HUES64 (cell line): ENCODE measurements at regions not wholly inside any gene's neighbourhood (a gene's known extent, or its start where the extent isn't known, plus 50 kb on each side); places are given as distances from the start of the nearest gene placed in this dataset.
"Not testable (repeated sequence)": the region's sequence is repeated elsewhere in the genome, so short reads cannot be mapped to it uniquely, and the experiment has no call there.

Experiments used
- H3K27ac ChIP-seq: 2 replicates; pipeline ENCODE4 v1.7.0; 2013; ENCODE audit warnings: low read depth, low read length, inconsistent platforms
- H3K27me3 ChIP-seq: 2 replicates; pipeline ENCODE4 v1.6.1; 2013; ENCODE audit warnings: mild to moderate bottlenecking, low read length; ENCODE audit not compliant: insufficient read depth
- H3K36me3 ChIP-seq: 2 replicates; pipeline ENCODE4 v1.6.1; 2013; ENCODE audit warnings: mild to moderate bottlenecking, low read length; ENCODE audit not compliant: insufficient read depth
- H3K4me1 ChIP-seq: 2 replicates; pipeline ENCODE4 v1.6.1; 2013; ENCODE audit warnings: mild to moderate bottlenecking, low read length, moderate library complexity; ENCODE audit not compliant: insufficient read depth
- H3K4me3 ChIP-seq: 2 replicates; pipeline ENCODE4 v1.5.1; 2013; ENCODE audit warnings: mild to moderate bottlenecking, low read length, moderate library complexity
- H3K9ac ChIP-seq: 2 replicates; pipeline ENCODE4 v1.6.1; 2013; ENCODE audit warnings: mild to moderate bottlenecking, low read depth, low read length
- H3K9me3 ChIP-seq: 2 replicates; pipeline ENCODE4 v1.6.1; 2013; ENCODE audit warnings: low read depth, low read length; ENCODE audit not compliant: insufficient read depth
- WGBS: fragments of 150-250, 120-280 bp; methylation state at CpG from one replicate; pipeline ENCODE4 v1.1.7; 2013; ENCODE audit warnings: missing lambda C conversion rate; 5-methylcytosine and 5-hydroxymethylcytosine counted together

GRCh38 chr20:53824779-53825178 is 231.1 kb upstream of the ZNF217 start:
- WGBS, result 90% methylated on average over 4 of the region's 4 CpGs
- no peaks in the 10 kb centered on the region for H3K9me3 ChIP-seq
- no peaks in the 10 kb centered on the region for H3K36me3 ChIP-seq
- H3K27ac ChIP-seq, result no peak overlapping the region
- H3K9ac ChIP-seq, result no peak overlapping the region
- no peaks in the 10 kb centered on the region for H3K27me3 ChIP-seq
- H3K4me3 ChIP-seq, result no peak overlapping the region
- peaks cover 27% of the 10 kb centered on the region for H3K4me1 ChIP-seq

GRCh38 chr20:53823121-53823764 is 229.6 kb upstream of the ZNF217 start:
- Histone ChIP-seq H3K9ac (no peak overlapping the region), H3K36me3 (no peaks in the 10 kb centered on the region), H3K4me3 (no peak overlapping the region), H3K9me3 (no peaks in the 10 kb centered on the region), H3K27me3 (no peaks in the 10 kb centered on the region), H3K27ac (no peak overlapping the region), H3K4me1 (peaks cover 15% of the 10 kb centered on the region)
- 87% methylated on average over 6 of the region's 6 CpGs for WGBS

GRCh38 chr20:53822534-53822933 is 228.9 kb upstream of the ZNF217 start:
- Histone ChIP-seq H3K4me3 (no peak overlapping the region), H3K27ac (no peak overlapping the region), H3K36me3 (no peaks in the 10 kb centered on the region), H3K9ac (no peak overlapping the region), H3K9me3 (no peaks in the 10 kb centered on the region), H3K4me1 (peaks cover 14% of the 10 kb centered on the region), H3K27me3 (no peaks in the 10 kb centered on the region)
- WGBS, result 91% methylated on average over 5 of the region's 5 CpGs

GRCh38 chr20:53819973-53820451 is 226.4 kb upstream of the ZNF217 start:
- Histone ChIP-seq H3K4me1 (peaks cover 9% of the 10 kb centered on the region; the same call in 1 of the 2 replicates), H3K9me3 (no peaks in the 10 kb centered on the region), H3K36me3 (no peaks in the 10 kb centered on the region), H3K9ac (no peak overlapping the region), H3K27ac (no peak overlapping the region), H3K27me3 (no peaks in the 10 kb centered on the region), H3K4me3 (no peak overlapping the region)
- 92% methylated on average over 7 of the region's 7 CpGs for WGBS

GRCh38 chr20:53818457-53819177 is 225.0 kb upstream of the ZNF217 start:
- Histone ChIP-seq H3K36me3 (no peaks in the 10 kb centered on the region), H3K9ac (no peak overlapping the region), H3K9me3 (no peaks in the 10 kb centered on the region), H3K27ac (no peak overlapping the region; the same call in 1 of the 2 replicates), H3K4me1 (peaks cover 9% of the 10 kb centered on the region; the same call in 1 of the 2 replicates), H3K4me3 (no peak overlapping the region), H3K27me3 (no peaks in the 10 kb centered on the region)

- not testable (repeated sequence) for H3K9ac ChIP-seq, H3K27me3 ChIP-seq, H3K36me3 ChIP-seq, H3K4me3 ChIP-seq, H3K4me1 ChIP-seq, H3K27ac ChIP-seq, H3K9me3 ChIP-seq
- WGBS, result 93% methylated on average over 7 of the region's 7 CpGs
Observed at GRCh38 chr20:53817513-53817912, 223.9 kb upstream of the ZNF217 start.

- Histone ChIP-seq H3K27me3 (no peaks in the 10 kb centered on the region), H3K36me3 (no peaks in the 10 kb centered on the region), H3K9me3 (no peaks in the 10 kb centered on the region), H3K27ac (no peak overlapping the region), H3K9ac (no peak overlapping the region), H3K4me1 (peaks cover 9% of the 10 kb centered on the region; the same call in 1 of the 2 replicates), H3K4me3 (no peak overlapping the region)
- WGBS, result 97% methylated on average over 4 of the region's 4 CpGs
Observed at GRCh38 chr20:53816872-53817398, 223.3 kb upstream of the ZNF217 start.

GRCh38 chr20:53815509-53815908 is 221.9 kb upstream of the ZNF217 start:
- no peaks in the 10 kb centered on the region for H3K36me3 ChIP-seq
- no peak overlapping the region for H3K27ac ChIP-seq
- no peaks in the 10 kb centered on the region for H3K27me3 ChIP-seq
- H3K9me3 ChIP-seq, result no peaks in the 10 kb centered on the region
- H3K4me3 ChIP-seq, result no peak overlapping the region
- H3K4me1 ChIP-seq, result peaks cover 10% of the 10 kb centered on the region; the same call in 1 of the 2 replicates
- no peak overlapping the region for H3K9ac ChIP-seq

GRCh38 chr20:53814060-53814459 is 220.4 kb upstream of the ZNF217 start:
- Histone ChIP-seq H3K9me3 (no peaks in the 10 kb centered on the region), H3K27ac (no peak overlapping the region), H3K4me3 (no peak overlapping the region), H3K4me1 (peaks cover 18% of the 10 kb centered on the region), H3K9ac (no peak overlapping the region), H3K36me3 (no peaks in the 10 kb centered on the region), H3K27me3 (no peaks in the 10 kb centered on the region)
- WGBS, result 95% methylated on average over 2 of the region's 2 CpGs

- H3K36me3 ChIP-seq, result no peaks in the 10 kb centered on the region
- WGBS, result 93% methylated on average over 5 of the region's 5 CpGs
- H3K27me3 ChIP-seq, result no peaks in the 10 kb centered on the region
- H3K9ac ChIP-seq, result no peak overlapping the region
- peaks cover 22% of the 10 kb centered on the region for H3K4me1 ChIP-seq
- H3K4me3 ChIP-seq, result no peak overlapping the region
- H3K27ac ChIP-seq, result no peak overlapping the region
- H3K9me3 ChIP-seq, result no peaks in the 10 kb centered on the region
Observed at GRCh38 chr20:53813636-53814035, 220.0 kb upstream of the ZNF217 start.

- no peak overlapping the region for H3K9ac ChIP-seq
- no peak overlapping the region for H3K27ac ChIP-seq
- H3K4me3 ChIP-seq, result no peak overlapping the region
- no peaks in the 10 kb centered on the region for H3K36me3 ChIP-seq
- H3K9me3 ChIP-seq, result no peaks in the 10 kb centered on the region
- H3K4me1 ChIP-seq, result peaks cover 13% of the 10 kb centered on the region
- no peaks in the 10 kb centered on the region for H3K27me3 ChIP-seq
Observed at GRCh38 chr20:53811577-53811976, 217.9 kb upstream of the ZNF217 start.
